NCI-H82 (cell line): ENCODE measurements at regions not wholly inside any gene's neighbourhood (a gene's known extent, or its start where the extent isn't known, plus 50 kb on each side); places are given as distances from the start of the nearest gene placed in this dataset.

ENCODE experiments used
- DNase-seq: peaks from one replicate; lab custom pipeline; 2025; lab: John Stamatoyannopoulos, UW

GRCh38 chr3:99500485-99500884, 137.9 kb upstream of the COL8A1 start:
- no peak for DNase-seq

DNA sequence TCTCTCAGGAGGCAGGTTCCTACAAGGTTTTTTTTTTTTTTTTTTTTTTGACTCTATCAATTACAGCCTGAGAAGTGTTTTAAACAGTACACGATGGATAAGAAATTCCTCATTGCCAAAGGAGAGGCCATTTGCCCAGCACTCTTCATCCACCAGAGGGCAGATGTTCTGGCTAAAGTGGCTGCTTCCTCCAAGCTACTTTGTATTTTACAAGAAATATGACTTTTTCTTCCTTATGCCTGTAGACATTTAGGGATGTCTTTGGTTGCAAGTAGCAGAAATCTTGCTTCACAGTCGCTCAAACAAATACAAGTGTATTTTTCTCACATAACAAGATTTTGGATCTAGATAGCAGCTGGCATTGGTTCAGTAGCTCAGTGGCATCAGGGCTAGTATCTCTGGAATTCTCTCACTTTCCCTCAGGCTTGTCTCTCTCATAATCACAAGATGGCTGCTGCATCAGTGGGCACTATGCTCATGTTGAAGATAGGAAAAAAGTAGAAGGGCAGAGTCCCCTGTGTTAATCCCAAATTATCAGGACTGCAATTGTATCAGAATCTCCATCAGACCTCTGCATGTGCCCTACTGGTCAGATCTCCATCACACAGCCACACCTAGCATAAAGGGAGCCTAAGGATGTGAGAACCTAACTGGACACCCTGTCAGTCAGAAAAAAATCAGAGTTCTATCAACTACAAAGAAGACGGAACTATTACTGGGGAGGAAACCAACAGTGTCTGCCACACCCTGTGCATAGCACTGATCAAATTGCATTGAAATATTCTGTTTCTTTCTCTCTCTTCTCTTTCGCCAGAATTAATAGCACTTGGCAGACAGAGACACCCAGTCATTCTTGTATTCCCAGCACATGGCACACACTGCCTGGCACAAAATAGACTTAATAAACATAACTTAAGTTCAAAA, 138.9 kb upstream of the COL8A1 start:
- peak; percentile 62 for DNase-seq

- DNase-seq: no peak
Observed at GRCh38 chr3:99498550-99499234, 139.7 kb upstream of the COL8A1 start.

- no peak for DNase-seq
Observed at GRCh38 chr3:99487894-99488293, 150.5 kb upstream of the COL8A1 start.

GRCh38 chr3:99485286-99485685, 153.1 kb upstream of the COL8A1 start:
- DNase-seq: no peak

- DNase-seq: no peak
Observed at GRCh38 chr3:99484871-99485270, 153.5 kb upstream of the COL8A1 start.

- DNase-seq: no peak
Observed at GRCh38 chr3:99483841-99484240, 154.6 kb upstream of the COL8A1 start.

GRCh38 chr3:99482191-99482590, 156.2 kb upstream of the COL8A1 start:
- no peak for DNase-seq

DNA sequence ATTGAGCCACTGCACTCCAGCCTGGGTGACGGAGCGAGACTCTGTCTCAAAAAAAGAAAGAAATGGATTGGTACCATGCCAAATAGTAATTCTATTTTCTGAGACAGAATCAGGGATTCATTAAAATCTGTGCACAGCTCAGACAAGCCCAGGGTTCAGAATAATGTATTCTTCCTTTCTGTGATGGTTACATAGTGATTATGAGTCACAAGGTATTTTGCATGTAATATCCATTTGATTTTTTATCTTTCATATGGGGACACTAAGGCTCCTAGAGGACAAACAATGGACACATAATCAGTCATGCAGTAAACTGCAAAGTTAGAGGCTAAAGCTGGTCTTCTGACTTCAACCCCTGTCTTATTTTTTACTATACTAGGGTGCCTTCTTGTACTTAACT, 156.8 kb upstream of the COL8A1 start:
- no peak for DNase-seq

DNA sequence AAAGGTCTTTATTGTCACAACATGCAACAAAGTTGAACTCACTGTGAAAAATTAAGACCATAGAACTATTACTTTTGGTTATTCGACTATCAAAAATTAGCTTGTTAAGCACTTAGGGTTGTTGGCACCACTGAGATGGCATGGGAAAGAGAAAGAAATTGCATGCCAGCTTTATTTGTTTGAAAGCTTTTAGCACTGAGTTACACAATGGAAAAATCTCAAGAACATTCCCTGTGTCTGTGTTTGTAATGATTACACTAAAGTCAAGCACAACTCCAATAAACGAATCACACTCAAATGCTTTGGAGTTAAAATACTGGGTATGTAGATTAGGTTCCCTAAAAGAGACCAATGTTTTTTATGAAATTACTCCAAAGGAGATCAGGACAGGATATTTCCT, 158.6 kb upstream of the COL8A1 start:
- no peak for DNase-seq

- DNase-seq: no peak
Observed at GRCh38 chr3:99477650-99478049, 160.7 kb upstream of the COL8A1 start.

DNA sequence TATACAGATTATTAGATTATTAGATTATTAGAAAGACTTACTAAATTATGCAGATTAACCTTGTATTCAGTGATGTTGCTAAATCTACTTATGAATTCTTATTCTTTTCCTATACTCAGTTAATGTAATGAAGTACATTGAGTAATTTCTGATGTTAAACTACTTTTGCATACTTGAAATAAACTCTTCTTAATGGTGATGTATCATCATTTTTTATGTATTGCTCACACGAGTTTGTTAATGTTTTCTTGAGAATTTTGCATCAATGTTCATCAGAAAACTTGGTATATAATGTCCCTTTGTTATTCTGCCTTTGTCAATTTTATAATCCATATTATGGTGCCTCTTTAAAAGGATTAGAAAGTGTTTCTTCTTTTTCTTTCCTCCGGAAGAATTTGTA, 163.2 kb upstream of the COL8A1 start:
- DNase-seq: no peak

DNA sequence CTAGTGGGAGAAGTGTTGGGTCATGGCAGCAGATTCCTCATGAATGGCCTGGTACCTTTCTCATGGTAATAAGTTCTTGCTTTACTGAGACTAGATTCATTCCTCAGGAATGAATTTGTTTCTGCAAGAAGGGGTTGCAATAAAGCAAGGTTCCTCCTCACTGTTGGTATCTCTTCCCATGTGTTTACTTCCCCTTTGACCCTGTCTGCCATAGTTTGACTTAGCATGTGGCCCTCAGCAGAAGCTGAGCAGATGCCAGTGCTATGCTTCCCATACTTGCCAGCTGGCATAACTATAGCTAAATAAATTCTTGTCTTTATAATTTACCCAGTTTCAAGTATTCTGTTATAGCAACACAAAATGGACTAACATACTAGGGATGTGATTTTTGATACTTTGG, 163.6 kb upstream of the COL8A1 start:
- DNase-seq: no peak

DNA sequence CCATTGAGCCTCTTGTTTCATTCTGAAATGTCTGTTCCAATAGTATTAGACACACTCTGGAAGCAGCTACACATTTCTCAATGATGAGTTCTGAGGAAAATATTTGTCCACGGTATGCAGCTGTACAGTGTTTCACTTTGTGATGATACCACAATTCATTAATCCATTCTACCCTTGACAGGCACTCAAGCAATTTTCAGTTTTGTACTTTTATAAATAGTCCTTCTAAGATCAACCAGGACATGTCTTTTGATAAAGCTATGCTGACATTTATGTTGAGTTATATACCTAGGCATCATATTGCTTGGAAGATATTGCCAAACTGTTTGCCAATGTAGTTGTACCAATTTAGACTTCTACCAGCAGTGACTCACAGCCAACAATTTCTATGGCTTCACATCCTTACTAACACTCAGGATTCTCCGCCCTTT, 165.1 kb upstream of the COL8A1 start:
- DNase-seq: no peak

GRCh38 chr3:99472385-99472784, 166.0 kb upstream of the COL8A1 start:
- no peak for DNase-seq

DNA sequence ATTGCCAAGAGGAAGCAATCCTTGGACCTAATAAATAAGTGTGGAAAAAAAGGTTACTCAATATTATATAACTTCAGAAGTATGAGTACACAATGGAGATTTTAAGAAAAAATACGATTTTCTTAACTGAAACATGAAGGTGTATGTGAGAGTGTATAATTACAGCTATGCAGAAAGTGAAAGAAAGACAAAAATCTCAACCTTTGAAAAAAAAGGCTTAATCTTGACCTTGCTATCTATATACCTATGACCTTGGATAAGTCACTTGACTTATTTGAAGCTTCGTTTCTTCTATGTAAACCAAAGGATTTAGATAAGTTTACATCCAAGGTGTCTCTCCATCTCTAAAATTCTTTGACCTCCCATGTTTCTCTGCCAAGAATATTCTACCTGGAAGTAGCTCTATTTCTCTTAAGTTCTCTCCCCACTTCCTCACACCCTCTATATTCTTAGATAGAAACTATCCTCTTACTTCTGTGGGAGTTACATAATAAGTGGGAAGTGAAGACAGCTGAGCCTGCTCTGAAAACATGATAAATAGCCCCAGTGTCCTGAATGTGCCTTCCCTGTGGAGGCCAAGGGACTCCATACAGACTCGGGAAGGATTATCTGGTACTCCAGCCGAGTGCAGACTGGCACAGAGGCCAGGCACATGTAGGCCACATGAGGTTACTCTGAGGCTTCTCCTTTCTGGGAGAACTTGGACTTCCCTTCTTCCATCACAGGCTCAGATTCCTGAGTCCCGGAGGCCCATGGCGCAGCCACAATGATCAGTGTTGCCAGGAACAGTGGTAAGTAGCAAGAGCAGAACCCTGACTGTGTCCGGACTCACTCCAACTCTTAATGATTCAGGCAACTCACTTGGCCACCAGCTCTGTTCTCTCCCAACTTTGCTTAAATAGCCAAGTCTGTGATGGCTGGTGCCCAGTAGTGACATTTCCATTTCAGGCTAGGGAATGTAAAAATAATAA, 166.8 kb upstream of the COL8A1 start:
- DNase-seq: no peak

GRCh38 chr3:99470841-99471240, 167.6 kb upstream of the COL8A1 start:
- DNase-seq: no peak

DNA sequence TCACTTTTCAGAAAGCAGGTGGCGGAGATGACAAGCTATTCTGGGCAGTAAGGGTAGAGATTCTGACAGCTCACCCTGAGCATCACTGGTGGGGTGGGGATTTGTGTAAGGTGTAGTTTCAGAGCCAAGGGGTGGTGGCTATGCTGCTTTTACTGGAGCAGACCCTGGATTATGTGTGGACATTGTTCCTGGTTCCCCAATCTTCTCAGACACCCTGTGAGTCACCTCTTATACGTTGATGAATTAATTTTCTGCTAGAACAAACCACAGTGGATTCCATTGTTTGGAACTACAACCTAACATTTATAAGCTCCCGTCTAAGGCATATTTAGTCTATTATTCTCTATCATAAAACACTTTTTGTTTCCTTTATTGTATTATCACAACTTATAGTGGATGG, 169.5 kb upstream of the COL8A1 start:
- DNase-seq: no peak

DNA sequence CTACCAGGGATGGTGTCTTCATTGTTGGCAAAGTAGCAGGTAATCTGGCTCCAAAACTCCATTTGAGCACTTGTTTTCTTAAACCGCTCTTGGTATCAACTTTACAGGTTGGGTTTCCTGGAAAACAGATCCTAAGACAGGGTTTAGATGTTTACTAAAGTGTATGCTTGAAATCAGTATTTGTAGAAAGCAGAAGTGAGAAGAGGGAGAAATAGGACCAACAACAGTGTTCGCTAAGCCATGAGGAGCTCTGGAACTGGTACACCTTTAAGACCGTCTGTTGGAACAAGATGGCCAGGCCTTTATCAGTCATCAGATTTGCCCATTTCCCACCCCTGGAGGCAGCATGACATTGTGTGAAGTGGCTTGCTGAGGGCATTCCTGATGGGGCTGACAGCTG, 171.0 kb upstream of the COL8A1 start:
- DNase-seq: no peak

GRCh38 chr3:99466331-99466730, 172.1 kb upstream of the COL8A1 start:
- DNase-seq: no peak

GRCh38 chr3:99458013-99458412, 180.4 kb upstream of the COL8A1 start:
- DNase-seq: no peak

- no peak for DNase-seq
Observed at GRCh38 chr3:99442599-99442998, 195.8 kb upstream of the COL8A1 start.
